ENCODE measurements at regions not wholly inside any gene's neighbourhood (a gene's known extent, or its start where the extent isn't known, plus 50 kb on each side); places are given as distances from the start of the nearest gene placed in this dataset.

GRCh38 chr16:51061328-51061727 lies 89.7 kb downstream of the SALL1 start:
- POLR2A ChIA-PET (ENCODE audit: unreplicated experiment) = no interaction called here
- Histone ChIP-seq H3K27ac (ENCODE audit: low read length) (no peak overlapping the region), H3K9ac (ENCODE audit: low read length) (no peak overlapping the region), H4K20me1 (ENCODE audit: low read length) (no peaks in the 10 kb centered on the region), H3K27me3 (ENCODE audit: low read length) (no peaks in the 10 kb centered on the region), H3K4me3 (ENCODE audit: low read length) (no peak overlapping the region), H3K79me2 (ENCODE audit: low read length) (no peaks in the 10 kb centered on the region), H3F3A (ENCODE audit: low read length, unreplicated experiment) (no peaks in the 10 kb centered on the region), H2AFZ (ENCODE audit: low read length) (no peak overlapping the region), H3K36me3 (ENCODE audit: low read depth, low read length) (no peaks in the 10 kb centered on the region), H3K9me2 (replicated peaks; ENCODE audit: low read length) (no peaks in the 10 kb centered on the region), H3K9me3 (ENCODE audit: low read length) (no peaks in the 10 kb centered on the region), H3K4me1 (ENCODE audit: insufficient read depth, low read length) (no peaks in the 10 kb centered on the region), H3K4me2 (ENCODE audit: low read length) (no peak overlapping the region)
- ATAC-seq = no peak
- no peak for DNase-seq
- CTCF ChIA-PET = no interaction called here
- TF ChIP-seq CTCF (conservative IDR thresholded peaks at IDR 0.05; ENCODE audit: low read depth, low read length) = no peak
- no peak for TF ChIP-seq EZH2phosphoT487 (IDR thresholded peaks at IDR 0.05; ENCODE audit: borderline replicate concordance, low read length)
- no peak for TF ChIP-seq EZH2 (IDR thresholded peaks at IDR 0.05; ENCODE audit: low read length, unreplicated experiment)
- intact Hi-C loops (cut with micrococcal nuclease) = no loop called here
- no TSS peak for BruUV-seq (replicated peaks)

- H2AFZ ChIP-seq (ENCODE audit: low read length) = no peak overlapping the region
- TF ChIP-seq EZH2phosphoT487 (IDR thresholded peaks at IDR 0.05; ENCODE audit: borderline replicate concordance, low read length) = no peak
- no peak for TF ChIP-seq CTCF (conservative IDR thresholded peaks at IDR 0.05; ENCODE audit: low read depth, low read length)
- no peak for TF ChIP-seq EZH2 (IDR thresholded peaks at IDR 0.05; ENCODE audit: low read length, unreplicated experiment)
- no peaks in the 10 kb centered on the region for H4K20me1 ChIP-seq (ENCODE audit: low read length)
- no peak overlapping the region for H3K9ac ChIP-seq (ENCODE audit: low read length)
- no peak overlapping the region for H3K27ac ChIP-seq (ENCODE audit: low read length)
- no peak overlapping the region for H3K4me2 ChIP-seq (ENCODE audit: low read length)
- no peak overlapping the region for H3K4me3 ChIP-seq (ENCODE audit: low read length)
- no peaks in the 10 kb centered on the region for H3K27me3 ChIP-seq (ENCODE audit: low read length)
- CTCF ChIA-PET = no interaction called here
- DNase-seq (no peak), ATAC-seq (no peak)
- H3F3A ChIP-seq (ENCODE audit: low read length, unreplicated experiment) = no peaks in the 10 kb centered on the region
- intact Hi-C loops (cut with micrococcal nuclease) = no loop called here
- POLR2A ChIA-PET (ENCODE audit: unreplicated experiment) = no interaction called here
- no peaks in the 10 kb centered on the region for H3K9me3 ChIP-seq (ENCODE audit: low read length)
- BruUV-seq (replicated peaks) = no TSS peak
- H3K4me1 ChIP-seq (ENCODE audit: insufficient read depth, low read length) = no peaks in the 10 kb centered on the region
- H3K9me2 ChIP-seq (replicated peaks; ENCODE audit: low read length) = no peaks in the 10 kb centered on the region
- H3K36me3 ChIP-seq (ENCODE audit: low read depth, low read length) = no peaks in the 10 kb centered on the region
- H3K79me2 ChIP-seq (ENCODE audit: low read length) = no peaks in the 10 kb centered on the region
Observed at GRCh38 chr16:51057969-51058337, 93.1 kb downstream of the SALL1 start.

DNA sequence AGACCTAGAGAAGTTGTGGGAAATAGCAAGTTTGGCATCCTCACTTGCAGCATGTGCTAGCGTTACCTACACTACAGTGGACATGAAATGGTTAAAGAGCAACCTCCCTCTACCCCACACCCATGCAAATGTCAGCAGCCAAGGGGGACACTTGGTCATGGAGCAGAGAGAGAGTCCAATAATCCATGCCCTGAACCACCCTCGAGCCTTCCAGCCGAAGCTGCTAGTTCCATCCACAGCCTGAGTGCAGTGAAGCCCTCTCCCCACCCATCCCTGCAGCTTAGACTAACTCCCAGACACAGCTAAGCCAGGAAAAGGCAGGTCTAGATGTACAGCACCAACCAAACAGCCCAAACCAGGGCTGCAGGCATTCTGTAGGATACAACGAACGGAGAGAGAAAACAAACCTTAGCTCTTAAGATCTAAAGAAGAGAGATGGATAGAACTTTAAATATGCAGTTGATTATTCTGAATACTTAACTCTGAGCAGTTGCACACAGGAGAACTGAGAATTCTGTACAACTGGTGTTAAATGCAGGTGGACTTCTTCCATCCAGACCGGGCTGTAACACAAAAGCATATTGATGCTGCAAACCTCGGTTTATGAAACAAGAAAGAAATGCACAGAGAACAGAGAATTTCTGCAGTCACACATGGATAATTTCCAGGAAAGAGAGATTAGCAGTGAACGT lies 93.8 kb downstream of the SALL1 start:
- Histone ChIP-seq H3K4me3 (ENCODE audit: low read length) (no peak overlapping the region), H3K36me3 (ENCODE audit: low read depth, low read length) (no peaks in the 10 kb centered on the region), H3K9ac (ENCODE audit: low read length) (no peak overlapping the region), H3K9me2 (replicated peaks; ENCODE audit: low read length) (no peaks in the 10 kb centered on the region), H2AFZ (ENCODE audit: low read length) (no peak overlapping the region), H3K9me3 (ENCODE audit: low read length) (no peaks in the 10 kb centered on the region), H3F3A (ENCODE audit: low read length, unreplicated experiment) (no peaks in the 10 kb centered on the region), H3K79me2 (ENCODE audit: low read length) (no peaks in the 10 kb centered on the region), H3K4me2 (ENCODE audit: low read length) (no peak overlapping the region), H3K4me1 (ENCODE audit: insufficient read depth, low read length) (no peaks in the 10 kb centered on the region), H3K27ac (ENCODE audit: low read length) (no peak overlapping the region), H3K27me3 (ENCODE audit: low read length) (no peaks in the 10 kb centered on the region), H4K20me1 (ENCODE audit: low read length) (no peaks in the 10 kb centered on the region)
- no peak for ATAC-seq
- TF ChIP-seq CTCF (conservative IDR thresholded peaks at IDR 0.05; ENCODE audit: low read depth, low read length) (no peak), EZH2 (IDR thresholded peaks at IDR 0.05; ENCODE audit: low read length, unreplicated experiment) (no peak), EZH2phosphoT487 (IDR thresholded peaks at IDR 0.05; ENCODE audit: borderline replicate concordance, low read length) (no peak)
- intact Hi-C loops (cut with micrococcal nuclease) = no loop called here
- DNase-seq = no peak
- POLR2A ChIA-PET (ENCODE audit: unreplicated experiment) = no interaction called here
- no TSS peak for BruUV-seq (replicated peaks)
- CTCF ChIA-PET = no interaction called here

Data from PC-3 (cell line).